Gastroesophageal sphincter (tissue), 4 donors: ENCODE measurements at regions not wholly inside any gene's neighbourhood (a gene's known extent, or its start where the extent isn't known, plus 50 kb on each side); places are given as distances from the start of the nearest gene placed in this dataset.
"Not testable (repeated sequence)": the region's sequence is repeated elsewhere in the genome, so short reads cannot be mapped to it uniquely, and the experiment has no call there.

ENCODE experiments used
- ATAC-seq: fragments of 150-250 bp; one replicate; pipeline ENCODE4 v1.9.1; 2016; ENCODE audit warnings: mild to moderate bottlenecking, moderate library complexity
- H3K27ac ChIP-seq, 4 donors: fragments of 200-600 bp; sonication (generic) in 3 of 4; 1 replicate in 3 of 4; 2 replicates in 1 of 4; pipeline ENCODE4 v1.5.1; 2016 to 2019
- H3K27me3 ChIP-seq: fragments of 200-600 bp; sonication (generic); one replicate; pipeline ENCODE4 v1.5.1; 2019
- H3K36me3 ChIP-seq, 2 donors: fragments of 200-600 bp; sonication (generic); one replicate each; pipeline ENCODE4 v1.5.1; 2019; ENCODE audit warnings: control low read depth in 1 of 2
- H3K4me1 ChIP-seq, 3 donors: fragments of 200-600 bp; sonication (generic); 1 replicate in 2 of 3; 2 replicates in 1 of 3; pipeline ENCODE4 v1.5.1; 2016 to 2019; ENCODE audit warnings: control low read depth in 2 of 3
- H3K4me3 ChIP-seq, 2 donors: fragments of 200-600 bp; sonication (generic); one replicate each; pipeline ENCODE4 v1.5.1; 2019; ENCODE audit warnings: mild to moderate bottlenecking in 1 of 2, moderate library complexity in 1 of 2
- H3K9me3 ChIP-seq, 3 donors: fragments of 200-600 bp; sonication (generic); one replicate each; pipeline ENCODE4 v1.5.1; 2017 to 2019; ENCODE audit warnings: control low read depth in 2 of 3
- CTCF ChIP-seq, 4 experiments: fragments of 200-600 bp in 2 of 4; fragments of 450-650 bp in 2 of 4; sonication (generic) in 1 of 4; IDR thresholded peaks; one replicate each; pipeline ENCODE4 v1.5.1; 2017 to 2019; ENCODE audit warnings: antibody characterized with exemption in 4 of 4, mild to moderate bottlenecking in 2 of 4, moderate library complexity in 2 of 4
- EP300 ChIP-seq: sonication (generic); formaldehyde crosslinking; IDR thresholded peaks from one replicate; pipeline ENCODE4 v1.6.1; 2017; ENCODE audit warnings: antibody characterized with exemption, mild to moderate bottlenecking
- POLR2A ChIP-seq, 2 donors: fragments of 450-650 bp; IDR thresholded peaks; one replicate each; pipeline ENCODE4 v1.6.1; 2017; ENCODE audit warnings: antibody characterized with exemption in 2 of 2, mild to moderate bottlenecking in 2 of 2, moderate library complexity in 1 of 2
- POLR2AphosphoS5 ChIP-seq: sonication (generic); formaldehyde crosslinking; IDR thresholded peaks from one replicate; pipeline ENCODE4 v1.6.1; 2017; ENCODE audit warnings: antibody characterized with exemption
- WGBS, 2 donors: methylation state at CpG; one replicate each; pipeline ENCODE4 v1.1.5; 2018; ENCODE audit warnings: low coverage in 1 of 2; 5-methylcytosine and 5-hydroxymethylcytosine counted together

GRCh38 chr14:62497708-62498107 lies 547.5 kb downstream of the KCNH5 start:
- Histone ChIP-seq H3K4me3 (no peak overlapping the region), H3K9me3 (peaks cover 0 to 32% (median 0%) of the 10 kb centered on the region in 3 donors), H3K27me3 (no peaks in the 10 kb centered on the region), H3K27ac (no peak overlapping the region), H3K4me1 (no peaks in the 10 kb centered on the region), H3K36me3 (no peaks in the 10 kb centered on the region)
- no peak for TF ChIP-seq EP300
- no peak for TF ChIP-seq POLR2A (IDR thresholded peaks at IDR 0.05)
- TF ChIP-seq CTCF (IDR thresholded peaks at IDR 0.05) = no peak
- TF ChIP-seq POLR2AphosphoS5 = no peak
- no peak for ATAC-seq
- WGBS, 2 donors = no CpG with 5 or more reads among the region's 1 CpG

- Histone ChIP-seq H3K27ac (no peak overlapping the region), H3K9me3 (peaks cover 0 to 19% (median 0%) of the 10 kb centered on the region in 3 donors), H3K36me3 (no peaks in the 10 kb centered on the region), H3K4me1 (no peaks in the 10 kb centered on the region), H3K4me3 (no peak overlapping the region), H3K27me3 (no peaks in the 10 kb centered on the region)
- WGBS, 2 donors = 70 to 100% methylated on average over 1 of the region's 1 CpG
- ATAC-seq = no peak
- TF ChIP-seq EP300 (no peak), POLR2A (IDR thresholded peaks at IDR 0.05) (no peak), POLR2AphosphoS5 (no peak), CTCF (IDR thresholded peaks at IDR 0.05) (no peak)
Measured at GRCh38 chr14:62501021-62501750, 544.1 kb downstream of the KCNH5 start.

- no peak for ATAC-seq
- Histone ChIP-seq H3K4me1 (no peaks in the 10 kb centered on the region), H3K36me3 (no peaks in the 10 kb centered on the region), H3K4me3 (no peak overlapping the region), H3K9me3 (no peaks in the 10 kb centered on the region), H3K27me3 (no peaks in the 10 kb centered on the region), H3K27ac (no peak overlapping the region)
- WGBS, 2 donors = 81 to 86% methylated on average over 4 of the region's 4 CpGs
- TF ChIP-seq CTCF (IDR thresholded peaks at IDR 0.05) (no peak), POLR2A (IDR thresholded peaks at IDR 0.05) (no peak), EP300 (no peak), POLR2AphosphoS5 (no peak)
Measured at GRCh38 chr14:62505045-62505444, 540.2 kb downstream of the KCNH5 start.

- H3K9me3 ChIP-seq = peaks cover 0 to 33% (median 0%) of the 10 kb centered on the region in 3 donors
- WGBS, 2 donors = 87% methylated on average over 3 of the region's 9 CpGs; no CpG with 5 or more reads in 1 of the 2 donors
Measured at GRCh38 chr14:62521309-62521708, 523.9 kb downstream of the KCNH5 start.

GRCh38 chr14:62528296-62528695 lies 517.0 kb downstream of the KCNH5 start:
- Histone ChIP-seq H3K4me1 (no peaks in the 10 kb centered on the region), H3K36me3 (no peaks in the 10 kb centered on the region), H3K4me3 (no peak overlapping the region), H3K9me3 (peaks cover 0 to 4% (median 0%) of the 10 kb centered on the region in 3 donors), H3K27me3 (no peaks in the 10 kb centered on the region), H3K27ac (no peak overlapping the region)
- WGBS, 2 donors = 43 to 100% methylated on average over 1 of the region's 1 CpG
- ATAC-seq = no peak
- TF ChIP-seq POLR2A (IDR thresholded peaks at IDR 0.05) (no peak), CTCF (IDR thresholded peaks at IDR 0.05) (no peak)

More at GRCh38 chr14:62521309-62521708, 523.9 kb downstream of the KCNH5 start:
- not testable (repeated sequence) for H3K36me3 ChIP-seq, H3K27me3 ChIP-seq, H3K4me1 ChIP-seq, H3K4me3 ChIP-seq, ATAC-seq, H3K27ac ChIP-seq
